HCT116 (cell line): ENCODE measurements at regions not wholly inside any gene's neighbourhood (a gene's known extent, or its start where the extent isn't known, plus 50 kb on each side); places are given as distances from the start of the nearest gene placed in this dataset.

Experiments
- CBX3 ChIP-seq: IDR thresholded peaks from 2 replicates; pipeline ENCODE4 v1.6.1; 2012; ENCODE audit warnings: low read depth
- REST ChIP-seq: IDR thresholded peaks from 2 replicates; pipeline ENCODE4 v1.6.1; 2012; ENCODE audit warnings: low read depth

DNA sequence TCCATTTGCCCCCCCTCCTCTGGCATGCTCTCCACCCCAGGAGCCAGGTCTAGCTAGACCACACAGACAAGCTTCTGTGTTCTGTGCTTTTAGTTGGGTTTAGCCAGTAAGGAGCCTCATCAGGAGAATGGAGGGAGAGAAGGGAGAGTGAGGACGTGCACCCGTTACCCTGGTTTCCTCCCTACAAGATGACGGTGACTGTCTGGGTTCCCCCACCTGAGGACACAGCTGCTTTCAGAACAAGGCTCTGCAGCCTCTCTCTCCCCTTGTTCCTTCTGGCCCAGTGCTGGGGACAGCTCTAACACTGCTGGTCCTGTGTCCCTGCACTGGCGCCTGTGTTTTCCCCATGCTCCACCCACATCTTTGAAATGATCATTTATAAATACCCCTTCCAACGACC, 184.4 kb upstream of the GALNT2 start:
- no peak for TF ChIP-seq REST
- no peak for TF ChIP-seq CBX3
